GM10248 (cell line): ENCODE measurements at regions not wholly inside any gene's neighbourhood (a gene's known extent, or its start where the extent isn't known, plus 50 kb on each side); places are given as distances from the start of the nearest gene placed in this dataset.

Experiments
- CTCF ChIA-PET: fragments of 300-600 bp; sonication (Branson Sonifier 250); formaldehyde crosslinking; extraction: SDS; loops from one replicate; lab custom pipeline; 2021; ENCODE audit warnings: antibody characterized with exemption; lab: Yijun Ruan, JAX
- POLR2A ChIA-PET: fragments of 350-650 bp; sonication (Branson Sonifier 250); formaldehyde crosslinking; extraction: SDS; loops from one replicate; lab custom pipeline; 2020; ENCODE audit warnings: antibody characterized with exemption; lab: Yijun Ruan, JAX
- DNase-seq: peaks from one replicate; pipeline ENCODE4 v3.0.0; 2012; ENCODE audit errors: extremely low spot score
- TF ChIP-seq, protein P1 (sequence below): IDR thresholded peaks from 2 replicates; pipeline ENCODE4 v1.5.1; 2012; ENCODE audit warnings: mild to moderate bottlenecking, low read depth; ENCODE audit errors: extremely low read depth, missing control alignments, control extremely low read depth

DNA sequence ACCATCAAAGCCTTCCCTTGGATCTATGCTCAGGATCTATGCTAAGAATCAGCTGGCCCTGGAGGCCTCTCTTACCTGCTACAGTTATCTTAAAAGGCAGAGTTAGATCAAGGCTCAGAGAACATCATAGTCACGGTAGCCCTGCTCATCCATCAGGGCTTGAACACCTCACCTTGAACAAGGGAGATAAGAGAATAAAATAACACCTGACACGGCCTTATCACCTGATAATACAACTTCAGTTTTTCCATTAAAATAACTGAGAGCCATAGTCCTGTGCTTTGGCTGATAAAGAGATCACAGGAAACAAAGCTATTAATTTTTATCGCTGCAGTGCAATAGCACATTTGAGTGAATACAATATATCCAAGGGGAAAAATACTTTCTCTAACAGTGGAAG is 85.6 kb upstream of the LPP start:
- CTCF ChIA-PET = interaction anchor here (0.8 kb wide), 1 partner anchor 9 kb away, joined by 4 read pairs; no protein-coding TSS in a partner anchor
- POLR2A ChIA-PET = no interaction called here
- TF ChIP-seq, protein P1, sequence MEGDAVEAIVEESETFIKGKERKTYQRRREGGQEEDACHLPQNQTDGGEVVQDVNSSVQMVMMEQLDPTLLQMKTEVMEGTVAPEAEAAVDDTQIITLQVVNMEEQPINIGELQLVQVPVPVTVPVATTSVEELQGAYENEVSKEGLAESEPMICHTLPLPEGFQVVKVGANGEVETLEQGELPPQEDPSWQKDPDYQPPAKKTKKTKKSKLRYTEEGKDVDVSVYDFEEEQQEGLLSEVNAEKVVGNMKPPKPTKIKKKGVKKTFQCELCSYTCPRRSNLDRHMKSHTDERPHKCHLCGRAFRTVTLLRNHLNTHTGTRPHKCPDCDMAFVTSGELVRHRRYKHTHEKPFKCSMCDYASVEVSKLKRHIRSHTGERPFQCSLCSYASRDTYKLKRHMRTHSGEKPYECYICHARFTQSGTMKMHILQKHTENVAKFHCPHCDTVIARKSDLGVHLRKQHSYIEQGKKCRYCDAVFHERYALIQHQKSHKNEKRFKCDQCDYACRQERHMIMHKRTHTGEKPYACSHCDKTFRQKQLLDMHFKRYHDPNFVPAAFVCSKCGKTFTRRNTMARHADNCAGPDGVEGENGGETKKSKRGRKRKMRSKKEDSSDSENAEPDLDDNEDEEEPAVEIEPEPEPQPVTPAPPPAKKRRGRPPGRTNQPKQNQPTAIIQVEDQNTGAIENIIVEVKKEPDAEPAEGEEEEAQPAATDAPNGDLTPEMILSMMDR = no peak
- no peak for DNase-seq

DNA sequence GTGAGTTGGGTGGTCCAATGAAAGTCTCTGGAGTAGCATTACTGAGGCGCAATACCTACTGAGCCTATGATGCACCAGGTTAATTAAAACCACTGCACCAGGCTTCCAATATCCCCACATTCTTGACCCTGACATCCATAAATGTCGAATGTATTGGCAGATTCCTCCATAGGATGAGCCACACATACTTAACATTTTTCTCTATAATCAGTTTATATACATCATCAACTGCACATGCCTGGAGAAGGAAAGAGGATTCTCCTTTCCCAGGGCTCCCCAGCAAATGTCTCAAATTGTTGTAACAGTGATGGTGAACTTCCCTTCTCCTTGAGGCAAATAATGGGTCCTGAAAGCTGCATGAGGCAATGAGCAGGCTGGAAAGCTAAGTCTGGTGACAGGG is 82.3 kb upstream of the LPP start:
- TF ChIP-seq, protein P1 = no peak
- DNase-seq = no peak
- CTCF ChIA-PET = no interaction called here
- POLR2A ChIA-PET = no interaction called here

DNA sequence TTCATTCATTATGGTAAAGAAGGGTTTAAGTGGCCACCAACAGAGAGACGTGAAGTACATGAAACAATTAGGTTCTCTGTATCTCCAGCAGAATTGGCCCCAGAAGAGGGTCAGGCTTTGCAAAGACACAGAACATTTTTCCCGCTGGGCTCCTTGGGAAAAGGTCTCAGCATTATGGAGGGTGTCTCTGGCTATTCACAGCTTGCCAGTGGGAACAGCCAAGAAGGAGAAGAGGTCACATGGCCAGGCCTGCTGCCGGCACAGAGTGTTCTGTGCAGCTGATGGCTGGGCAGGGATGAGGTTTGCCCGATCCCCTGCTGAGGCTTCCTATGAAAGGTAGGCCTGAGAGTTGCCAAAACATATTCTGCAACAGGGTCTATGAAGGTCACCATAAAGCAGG is 77.8 kb upstream of the LPP start:
- ChIA-PET POLR2A (no interaction called here), CTCF (no interaction called here)
- TF ChIP-seq, protein P1 = no peak
- no peak for DNase-seq

- TF ChIP-seq, protein P1 = no peak
- DNase-seq = no peak
- ChIA-PET CTCF (no interaction called here), POLR2A (no interaction called here)
These were observed 76.7 kb upstream of the LPP start for GRCh38 chr3:188077160-188077799.

DNA sequence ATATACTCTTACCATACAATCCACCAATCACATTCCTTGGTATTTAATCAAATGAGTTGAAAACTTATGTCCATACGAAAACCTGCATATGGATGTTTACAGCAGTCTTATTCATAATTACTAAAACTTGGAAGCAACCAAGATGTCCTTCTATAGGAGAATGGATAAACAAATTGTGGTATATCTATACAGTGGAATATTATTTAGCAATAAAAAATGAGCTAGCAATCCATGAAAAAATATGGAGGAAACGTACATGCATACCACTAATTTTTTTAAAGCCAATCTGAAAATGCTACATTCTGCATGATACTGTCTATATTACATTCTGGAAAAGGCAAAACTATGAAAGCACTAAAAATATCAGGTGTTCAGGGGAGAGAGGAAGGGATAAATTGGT is 73.9 kb upstream of the LPP start:
- POLR2A ChIA-PET = no interaction called here
- no peak for DNase-seq
- CTCF ChIA-PET = no interaction called here
- TF ChIP-seq, protein P1 = no peak

- ChIA-PET POLR2A (no interaction called here), CTCF (no interaction called here)
- no peak for DNase-seq
- TF ChIP-seq, protein P1 = no peak
These were observed 71.9 kb upstream of the LPP start for GRCh38 chr3:188082031-188082430.
